ENCODE measurements at regions not wholly inside any gene's neighbourhood (a gene's known extent, or its start where the extent isn't known, plus 50 kb on each side); places are given as distances from the start of the nearest gene placed in this dataset.

DNA sequence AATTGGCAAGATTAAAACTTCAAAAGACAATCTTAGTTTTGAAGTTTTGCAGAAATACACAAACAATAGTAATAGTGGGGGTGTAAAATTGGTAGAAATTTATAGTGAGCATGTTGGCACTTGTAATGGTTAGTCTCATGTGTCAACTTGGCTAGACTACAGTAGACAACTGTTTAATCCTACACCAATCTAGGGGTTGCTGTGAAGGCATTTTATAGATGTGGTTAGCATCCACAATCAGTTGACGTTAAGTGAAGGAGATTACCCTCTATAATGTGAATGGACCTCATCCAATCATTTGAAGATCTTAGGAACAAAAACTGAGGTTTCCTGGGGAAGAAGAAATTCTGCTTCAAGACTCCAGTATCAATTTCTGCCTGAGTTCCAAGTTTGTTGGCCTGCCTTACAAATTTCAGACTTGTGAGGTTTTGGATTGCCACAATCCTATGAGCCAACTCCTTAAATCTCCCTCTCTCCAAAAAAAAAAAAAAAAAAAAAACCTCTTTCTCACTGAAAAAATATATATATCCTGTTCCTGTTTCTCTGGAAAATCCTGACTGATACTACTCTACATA lies 531.6 kb upstream of the IGFBP3 start:
- TF ChIP-seq, protein P1, sequence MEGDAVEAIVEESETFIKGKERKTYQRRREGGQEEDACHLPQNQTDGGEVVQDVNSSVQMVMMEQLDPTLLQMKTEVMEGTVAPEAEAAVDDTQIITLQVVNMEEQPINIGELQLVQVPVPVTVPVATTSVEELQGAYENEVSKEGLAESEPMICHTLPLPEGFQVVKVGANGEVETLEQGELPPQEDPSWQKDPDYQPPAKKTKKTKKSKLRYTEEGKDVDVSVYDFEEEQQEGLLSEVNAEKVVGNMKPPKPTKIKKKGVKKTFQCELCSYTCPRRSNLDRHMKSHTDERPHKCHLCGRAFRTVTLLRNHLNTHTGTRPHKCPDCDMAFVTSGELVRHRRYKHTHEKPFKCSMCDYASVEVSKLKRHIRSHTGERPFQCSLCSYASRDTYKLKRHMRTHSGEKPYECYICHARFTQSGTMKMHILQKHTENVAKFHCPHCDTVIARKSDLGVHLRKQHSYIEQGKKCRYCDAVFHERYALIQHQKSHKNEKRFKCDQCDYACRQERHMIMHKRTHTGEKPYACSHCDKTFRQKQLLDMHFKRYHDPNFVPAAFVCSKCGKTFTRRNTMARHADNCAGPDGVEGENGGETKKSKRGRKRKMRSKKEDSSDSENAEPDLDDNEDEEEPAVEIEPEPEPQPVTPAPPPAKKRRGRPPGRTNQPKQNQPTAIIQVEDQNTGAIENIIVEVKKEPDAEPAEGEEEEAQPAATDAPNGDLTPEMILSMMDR (IDR thresholded peaks at IDR 0.05): no peak
- no peak for TF ChIP-seq POLR2A (IDR thresholded peaks at IDR 0.05)

Data from thyroid gland (tissue), 4 donors.